Adrenal gland (tissue), 9 donors: ENCODE measurements at regions not wholly inside any gene's neighbourhood (a gene's known extent, or its start where the extent isn't known, plus 50 kb on each side); places are given as distances from the start of the nearest gene placed in this dataset.

Source experiments
- DNase-seq, 7 donors: peaks; one replicate each; pipeline ENCODE4 v3.0.0-alpha.2; 2019 to 2020
- H3K27ac ChIP-seq, 5 donors: fragments of 200-600 bp; sonication (generic) in 4 of 5; 1 replicate in 3 of 5; 2 replicates in 2 of 5; pipeline versions ENCODE4 v1.5.1 to v1.8.0; 2016 to 2020; ENCODE audit warnings: mild to moderate bottlenecking in 1 of 5
- H3K27me3 ChIP-seq: fragments of 200-600 bp; 2 replicates; pipeline ENCODE4 v1.8.0; 2021
- H3K36me3 ChIP-seq, 2 donors: fragments of 200-600 bp; replicated peaks in 1 of 2; 1 replicate in 1 of 2; 2 replicates in 1 of 2; pipeline versions ENCODE4 v1.5.1 to v1.8.0; 2018 to 2022
- H3K4me1 ChIP-seq, 2 donors: fragments of 200-600 bp; replicated peaks in 1 of 2; 1 replicate in 1 of 2; 2 replicates in 1 of 2; pipeline versions ENCODE4 v1.5.1 to v1.8.0; 2018 to 2021
- H3K4me3 ChIP-seq, 4 donors: fragments of 200-600 bp; sonication (generic) in 3 of 4; one replicate each; pipeline ENCODE4 v1.5.1; 2016 to 2018
- H3K9me3 ChIP-seq, 3 donors: fragments of 200-600 bp; sonication (generic) in 1 of 3; replicated peaks in 1 of 3; 1 replicate in 2 of 3; 2 replicates in 1 of 3; pipeline versions ENCODE4 v1.5.1 to v1.8.0; 2016 to 2021
- CTCF ChIP-seq, 6 experiments: fragments of 450-650 bp in 4 of 6; fragments of 200-600 bp in 2 of 6; sonication (generic) in 1 of 6; IDR thresholded peaks; 1 replicate in 5 of 6; 2 replicates in 1 of 6; pipeline versions ENCODE4 v1.5.1 to v1.8.0; 2016 to 2021; ENCODE audit warnings: antibody characterized with exemption in 6 of 6, mild to moderate bottlenecking in 2 of 6, moderate library complexity in 1 of 6
- POLR2A ChIP-seq, 2 donors: fragments of 450-650 bp; IDR thresholded peaks; one replicate each; pipeline ENCODE4 v1.6.1; 2017; ENCODE audit warnings: antibody characterized with exemption in 2 of 2, mild to moderate bottlenecking in 2 of 2, moderate library complexity in 1 of 2
- WGBS, 4 donors: extraction: QIAGEN DNeasy Blood & Tissue Kit in 2 of 4; methylation state at CpG; one replicate each; pipeline versions ENCODE4 v1.1.5 to v1.1.7; 2013 to 2017; 5-methylcytosine and 5-hydroxymethylcytosine counted together
- intact Hi-C, 2 donors: fragments of 100-400 bp; cut with DNase I; formaldehyde crosslinking; loops; one replicate each; pipeline versions ENCODE4 v1.14.1 to v1.15.0; 2022 to 2023
- donor health status: healthy with polysubstance abuse.
- donor health status: Bipolar disorder and iron deficiency.
- donor health status: DM: yes; HTN: yes; CAD: no.
- donor health status: DM: no; HTN: no; CAD: no.
- donor health status: DM: no; HTN: no; CAD: no.

GRCh38 chr16:64217789-64218535, 903.9 kb downstream of the CDH11 start:
- Histone ChIP-seq H3K27me3 (no peaks in the 10 kb centered on the region), H3K4me3 (no peak overlapping the region), H3K27ac (no peak overlapping the region), H3K4me1 (no peaks in the 10 kb centered on the region), H3K9me3 (no peaks in the 10 kb centered on the region), H3K36me3 (no peaks in the 10 kb centered on the region)
- WGBS, 4 donors = 44 to 65% (median 60%) methylated on average over 4 of the region's 4 CpGs
- intact Hi-C loops = no loop called here
- TF ChIP-seq POLR2A (IDR thresholded peaks at IDR 0.05) (no peak), CTCF (IDR thresholded peaks at IDR 0.05) (no peak)
- no peak for DNase-seq

- intact Hi-C loops = no loop called here
- Histone ChIP-seq H3K36me3 (no peaks in the 10 kb centered on the region), H3K4me3 (no peak overlapping the region), H3K9me3 (no peaks in the 10 kb centered on the region), H3K27me3 (no peaks in the 10 kb centered on the region), H3K4me1 (no peaks in the 10 kb centered on the region), H3K27ac (no peak overlapping the region)
- DNase-seq = no peak
- WGBS, 4 donors = 87 to 99% (median 95%) methylated on average over 3 of the region's 3 CpGs
- TF ChIP-seq CTCF (IDR thresholded peaks at IDR 0.05) = no peak
- no peak for TF ChIP-seq POLR2A (IDR thresholded peaks at IDR 0.05)
These were observed 906.1 kb downstream of the CDH11 start for GRCh38 chr16:64215730-64216129.

GRCh38 chr16:64211331-64211730, 910.5 kb downstream of the CDH11 start:
- WGBS, 4 donors = 66 to 75% (median 69%) methylated on average over 5 of the region's 5 CpGs
- no peak overlapping the region for H3K4me3 ChIP-seq
- intact Hi-C loops = no loop called here

GRCh38 chr16:64206862-64207261, 915.0 kb downstream of the CDH11 start:
- Histone ChIP-seq H3K27me3 (no peaks in the 10 kb centered on the region), H3K4me1 (no peaks in the 10 kb centered on the region), H3K27ac (no peak overlapping the region), H3K9me3 (no peaks in the 10 kb centered on the region), H3K4me3 (no peak overlapping the region), H3K36me3 (no peaks in the 10 kb centered on the region)
- TF ChIP-seq CTCF (IDR thresholded peaks at IDR 0.05) (no peak), POLR2A (IDR thresholded peaks at IDR 0.05) (no peak)
- intact Hi-C loops = no loop called here
- WGBS, 4 donors = 69 to 82% (median 78%) methylated on average over 2 of the region's 2 CpGs
- DNase-seq = no peak

More at GRCh38 chr16:64211331-64211730, 910.5 kb downstream of the CDH11 start:
- H3K27ac ChIP-seq = no peak overlapping the region
- TF ChIP-seq POLR2A (IDR thresholded peaks at IDR 0.05) (no peak), CTCF (IDR thresholded peaks at IDR 0.05) (no peak)
- no peaks in the 10 kb centered on the region for H3K27me3 ChIP-seq
- no peaks in the 10 kb centered on the region for H3K36me3 ChIP-seq
- DNase-seq = no peak
- no peaks in the 10 kb centered on the region for H3K4me1 ChIP-seq
- H3K9me3 ChIP-seq = no peaks in the 10 kb centered on the region
